ENCODE measurements at regions not wholly inside any gene's neighbourhood (a gene's known extent, or its start where the extent isn't known, plus 50 kb on each side); places are given as distances from the start of the nearest gene placed in this dataset.

DNA sequence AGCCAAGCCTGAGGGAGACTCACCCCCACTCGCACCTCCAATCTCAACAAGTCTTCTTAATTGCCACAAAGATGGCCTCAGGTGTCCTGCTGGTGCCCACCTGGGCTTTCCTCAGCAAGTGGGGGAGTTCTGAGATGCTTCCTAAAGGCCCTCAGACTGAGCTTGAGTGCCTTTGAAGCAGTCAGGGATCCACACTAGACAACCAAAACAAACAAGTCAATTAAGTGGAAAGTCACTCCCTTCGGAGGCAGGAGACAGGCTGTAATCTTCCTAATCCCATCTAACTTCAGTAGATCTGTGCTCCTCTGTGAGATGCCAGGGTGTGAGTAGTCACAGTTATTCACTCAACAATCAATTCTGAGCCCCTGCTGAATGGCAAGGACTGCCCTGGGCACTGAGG lies 68.3 kb upstream of the SERP2 start:
- no peaks in the 10 kb centered on the region for H3K79me2 ChIP-seq (ENCODE audit: insufficient read depth, low read length)
- H3K9ac ChIP-seq (ENCODE audit: insufficient read depth, low read depth, low read length): no peak overlapping the region
- no peaks in the 10 kb centered on the region for H4K20me1 ChIP-seq (ENCODE audit: insufficient read depth, low read length)
- BruUV-seq (replicated peaks): no TSS peak
- no peak for ATAC-seq
- no peak for DNase-seq (ENCODE audit: low spot score)
- 17% methylated on average over 2 of the region's 2 CpGs for WGBS (ENCODE audit: low lambda C conversion rate)
- H3K9me3 ChIP-seq (ENCODE audit: low read length): no peaks in the 10 kb centered on the region
- no peak for FAIRE-seq
- H3K4me1 ChIP-seq (ENCODE audit: insufficient read depth, low read length): 0 out of 2 replicates have a peak, but pooled peaks cover 11% of the 10 kb centered on the region
- intact Hi-C loops (cut with micrococcal nuclease; ENCODE audit: unreplicated experiment) (no loop called here), in situ Hi-C loops (cut with HindIII; ENCODE audit: extremely low pct_ligation_motif_present, low pct_unique_long_range_greater_than_20kb) (no loop called here)
- no peaks in the 10 kb centered on the region for H3K36me3 ChIP-seq (replicated peaks in 1 of 2; ENCODE audit: control insufficient read depth in 1 of 2, insufficient read depth in 2 of 2, low read length in 2 of 2)
- no peak overlapping the region for H3K27ac ChIP-seq (ENCODE audit: extremely low read length, insufficient read depth, low read length)
- no peak overlapping the region for H2AFZ ChIP-seq (ENCODE audit: low read length)
- peaks cover 0 to 9% of the 10 kb centered on the region in 2 experiments; a peak in 2 of 5 replicates for H3K27me3 ChIP-seq (ENCODE audit: control insufficient read depth in 1 of 2, insufficient read depth in 2 of 2, low read length in 2 of 2)
- ChIA-PET POLR2A (no interaction called here), CTCF (ENCODE audit: low intra/inter-chr PET ratio, low total read pairs) (no interaction called here)
- no peak overlapping the region for H3K4me3 ChIP-seq (replicated peaks in 1 of 3; ENCODE audit: insufficient read depth in 1 of 3, low read depth in 2 of 3, low read length in 3 of 3)
- no peak overlapping the region for H3K4me2 ChIP-seq (ENCODE audit: low read depth, low read length)
- TF ChIP-seq, protein P1, sequence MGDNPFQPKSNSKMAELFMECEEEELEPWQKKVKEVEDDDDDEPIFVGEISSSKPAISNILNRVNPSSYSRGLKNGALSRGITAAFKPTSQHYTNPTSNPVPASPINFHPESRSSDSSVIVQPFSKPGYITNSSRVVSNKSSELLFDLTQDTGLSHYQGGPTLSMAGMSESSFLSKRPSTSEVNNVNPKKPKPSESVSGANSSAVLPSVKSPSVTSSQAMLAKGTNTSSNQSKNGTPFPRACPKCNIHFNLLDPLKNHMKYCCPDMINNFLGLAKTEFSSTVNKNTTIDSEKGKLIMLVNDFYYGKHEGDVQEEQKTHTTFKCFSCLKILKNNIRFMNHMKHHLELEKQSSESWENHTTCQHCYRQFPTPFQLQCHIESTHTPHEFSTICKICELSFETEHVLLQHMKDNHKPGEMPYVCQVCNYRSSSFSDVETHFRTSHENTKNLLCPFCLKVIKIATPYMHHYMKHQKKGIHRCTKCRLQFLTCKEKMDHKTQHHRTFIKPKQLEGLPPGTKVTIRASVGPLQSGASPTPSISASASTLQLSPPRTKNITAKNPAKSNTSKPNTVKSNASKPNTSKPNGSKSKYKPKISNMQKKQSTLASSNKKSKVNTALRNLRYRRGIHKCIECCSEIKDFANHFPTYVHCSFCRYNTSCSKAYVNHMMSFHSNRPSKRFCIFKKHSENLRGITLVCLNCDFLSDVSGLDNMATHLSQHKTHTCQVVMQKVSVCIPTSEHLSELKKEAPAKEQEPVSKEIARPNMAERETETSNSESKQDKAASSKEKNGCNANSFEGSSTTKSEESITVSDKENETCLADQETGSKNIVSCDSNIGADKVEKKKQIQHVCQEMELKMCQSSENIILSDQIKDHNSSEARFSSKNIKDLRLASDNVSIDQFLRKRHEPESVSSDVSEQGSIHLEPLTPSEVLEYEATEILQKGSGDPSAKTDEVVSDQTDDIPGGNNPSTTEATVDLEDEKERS (CRISPR knock-in tag; IDR thresholded peaks at IDR 0.05): no peak
- TF ChIP-seq ZNF253 (CRISPR knock-in tag; IDR thresholded peaks at IDR 0.05; ENCODE audit: borderline replicate concordance) (no peak), GLI4 (CRISPR knock-in tag; IDR thresholded peaks at IDR 0.05; ENCODE audit: borderline replicate concordance) (no peak), MBD4 (IDR thresholded peaks at IDR 0.05; ENCODE audit: borderline replicate concordance, low read length) (no peak), DMTF1 (CRISPR knock-in tag; IDR thresholded peaks at IDR 0.05) (no peak), SRSF1 (optimal IDR thresholded peaks at IDR 0.05; ENCODE audit: low read depth, low read length) (no peak), RBFOX2 (IDR thresholded peaks at IDR 0.05; ENCODE audit: low read depth, low read length) (no peak)
- TF ChIP-seq, protein P2, sequence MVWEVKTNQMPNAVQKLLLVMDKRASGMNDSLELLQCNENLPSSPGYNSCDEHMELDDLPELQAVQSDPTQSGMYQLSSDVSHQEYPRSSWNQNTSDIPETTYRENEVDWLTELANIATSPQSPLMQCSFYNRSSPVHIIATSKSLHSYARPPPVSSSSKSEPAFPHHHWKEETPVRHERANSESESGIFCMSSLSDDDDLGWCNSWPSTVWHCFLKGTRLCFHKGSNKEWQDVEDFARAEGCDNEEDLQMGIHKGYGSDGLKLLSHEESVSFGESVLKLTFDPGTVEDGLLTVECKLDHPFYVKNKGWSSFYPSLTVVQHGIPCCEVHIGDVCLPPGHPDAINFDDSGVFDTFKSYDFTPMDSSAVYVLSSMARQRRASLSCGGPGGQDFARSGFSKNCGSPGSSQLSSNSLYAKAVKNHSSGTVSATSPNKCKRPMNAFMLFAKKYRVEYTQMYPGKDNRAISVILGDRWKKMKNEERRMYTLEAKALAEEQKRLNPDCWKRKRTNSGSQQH (CRISPR knock-in tag; IDR thresholded peaks at IDR 0.05; ENCODE audit: low read depth): no peak
- TF ChIP-seq, protein P3, sequence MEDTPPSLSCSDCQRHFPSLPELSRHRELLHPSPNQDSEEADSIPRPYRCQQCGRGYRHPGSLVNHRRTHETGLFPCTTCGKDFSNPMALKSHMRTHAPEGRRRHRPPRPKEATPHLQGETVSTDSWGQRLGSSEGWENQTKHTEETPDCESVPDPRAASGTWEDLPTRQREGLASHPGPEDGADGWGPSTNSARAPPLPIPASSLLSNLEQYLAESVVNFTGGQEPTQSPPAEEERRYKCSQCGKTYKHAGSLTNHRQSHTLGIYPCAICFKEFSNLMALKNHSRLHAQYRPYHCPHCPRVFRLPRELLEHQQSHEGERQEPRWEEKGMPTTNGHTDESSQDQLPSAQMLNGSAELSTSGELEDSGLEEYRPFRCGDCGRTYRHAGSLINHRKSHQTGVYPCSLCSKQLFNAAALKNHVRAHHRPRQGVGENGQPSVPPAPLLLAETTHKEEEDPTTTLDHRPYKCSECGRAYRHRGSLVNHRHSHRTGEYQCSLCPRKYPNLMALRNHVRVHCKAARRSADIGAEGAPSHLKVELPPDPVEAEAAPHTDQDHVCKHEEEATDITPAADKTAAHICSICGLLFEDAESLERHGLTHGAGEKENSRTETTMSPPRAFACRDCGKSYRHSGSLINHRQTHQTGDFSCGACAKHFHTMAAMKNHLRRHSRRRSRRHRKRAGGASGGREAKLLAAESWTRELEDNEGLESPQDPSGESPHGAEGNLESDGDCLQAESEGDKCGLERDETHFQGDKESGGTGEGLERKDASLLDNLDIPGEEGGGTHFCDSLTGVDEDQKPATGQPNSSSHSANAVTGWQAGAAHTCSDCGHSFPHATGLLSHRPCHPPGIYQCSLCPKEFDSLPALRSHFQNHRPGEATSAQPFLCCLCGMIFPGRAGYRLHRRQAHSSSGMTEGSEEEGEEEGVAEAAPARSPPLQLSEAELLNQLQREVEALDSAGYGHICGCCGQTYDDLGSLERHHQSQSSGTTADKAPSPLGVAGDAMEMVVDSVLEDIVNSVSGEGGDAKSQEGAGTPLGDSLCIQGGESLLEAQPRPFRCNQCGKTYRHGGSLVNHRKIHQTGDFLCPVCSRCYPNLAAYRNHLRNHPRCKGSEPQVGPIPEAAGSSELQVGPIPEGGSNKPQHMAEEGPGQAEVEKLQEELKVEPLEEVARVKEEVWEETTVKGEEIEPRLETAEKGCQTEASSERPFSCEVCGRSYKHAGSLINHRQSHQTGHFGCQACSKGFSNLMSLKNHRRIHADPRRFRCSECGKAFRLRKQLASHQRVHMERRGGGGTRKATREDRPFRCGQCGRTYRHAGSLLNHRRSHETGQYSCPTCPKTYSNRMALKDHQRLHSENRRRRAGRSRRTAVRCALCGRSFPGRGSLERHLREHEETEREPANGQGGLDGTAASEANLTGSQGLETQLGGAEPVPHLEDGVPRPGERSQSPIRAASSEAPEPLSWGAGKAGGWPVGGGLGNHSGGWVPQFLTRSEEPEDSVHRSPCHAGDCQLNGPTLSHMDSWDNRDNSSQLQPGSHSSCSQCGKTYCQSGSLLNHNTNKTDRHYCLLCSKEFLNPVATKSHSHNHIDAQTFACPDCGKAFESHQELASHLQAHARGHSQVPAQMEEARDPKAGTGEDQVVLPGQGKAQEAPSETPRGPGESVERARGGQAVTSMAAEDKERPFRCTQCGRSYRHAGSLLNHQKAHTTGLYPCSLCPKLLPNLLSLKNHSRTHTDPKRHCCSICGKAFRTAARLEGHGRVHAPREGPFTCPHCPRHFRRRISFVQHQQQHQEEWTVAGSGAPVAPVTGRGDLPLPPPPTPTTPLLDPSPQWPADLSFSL (CRISPR knock-in tag; IDR thresholded peaks at IDR 0.05): no peak
- TF ChIP-seq, protein P4, sequence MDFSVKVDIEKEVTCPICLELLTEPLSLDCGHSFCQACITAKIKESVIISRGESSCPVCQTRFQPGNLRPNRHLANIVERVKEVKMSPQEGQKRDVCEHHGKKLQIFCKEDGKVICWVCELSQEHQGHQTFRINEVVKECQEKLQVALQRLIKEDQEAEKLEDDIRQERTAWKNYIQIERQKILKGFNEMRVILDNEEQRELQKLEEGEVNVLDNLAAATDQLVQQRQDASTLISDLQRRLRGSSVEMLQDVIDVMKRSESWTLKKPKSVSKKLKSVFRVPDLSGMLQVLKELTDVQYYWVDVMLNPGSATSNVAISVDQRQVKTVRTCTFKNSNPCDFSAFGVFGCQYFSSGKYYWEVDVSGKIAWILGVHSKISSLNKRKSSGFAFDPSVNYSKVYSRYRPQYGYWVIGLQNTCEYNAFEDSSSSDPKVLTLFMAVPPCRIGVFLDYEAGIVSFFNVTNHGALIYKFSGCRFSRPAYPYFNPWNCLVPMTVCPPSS (IDR thresholded peaks at IDR 0.05): no peak
